CD4-positive, alpha-beta memory T cell (primary cell): ENCODE measurements at regions not wholly inside any gene's neighbourhood (a gene's known extent, or its start where the extent isn't known, plus 50 kb on each side); places are given as distances from the start of the nearest gene placed in this dataset.

Experiments used
- CTCF ChIA-PET: fragments of 350-600 bp; sonication (Branson Sonifier 250); formaldehyde crosslinking; loops from one replicate; lab custom pipeline; 2021; ENCODE audit warnings: inconsistent platforms; ENCODE audit not compliant: partially characterized antibody; lab: Charles Lee
- POLR2A ChIA-PET: fragments of 350-600 bp; sonication (Branson Sonifier 250); formaldehyde crosslinking; loops from one replicate; lab custom pipeline; 2021; ENCODE audit not compliant: partially characterized antibody; lab: Charles Lee
- DNase-seq, 5 donors: peaks; one replicate each; pipeline versions ENCODE4 v3.0.0 to v3.0.0-alpha.2; 2020 to 2022; ENCODE audit warnings: mixed read lengths in 1 of 5
- H3K27ac ChIP-seq: one replicate; pipeline ENCODE4 v1.7.0; 2013; ENCODE audit warnings: low read depth, low read length
- H3K27me3 ChIP-seq: 2 replicates; pipeline ENCODE4 v1.7.0; 2013; ENCODE audit warnings: mild to moderate bottlenecking, low read length, moderate library complexity; ENCODE audit not compliant: insufficient read depth
- H3K36me3 ChIP-seq: 2 replicates; pipeline ENCODE4 v1.7.0; 2013; ENCODE audit warnings: mild to moderate bottlenecking, low read length, moderate library complexity; ENCODE audit not compliant: insufficient read depth
- H3K4me1 ChIP-seq: 2 replicates; pipeline ENCODE4 v1.7.0; 2013; ENCODE audit warnings: mild to moderate bottlenecking, low read length, moderate library complexity; ENCODE audit not compliant: insufficient read depth
- H3K4me3 ChIP-seq, 2 donors: one replicate each; pipeline ENCODE4 v1.7.0; 2013; ENCODE audit warnings: low read length in 2 of 2, mild to moderate bottlenecking in 1 of 2
- H3K9me3 ChIP-seq, 2 donors: one replicate each; pipeline ENCODE4 v1.7.0; 2013; ENCODE audit warnings: low read length in 2 of 2, control low read depth in 1 of 2; ENCODE audit not compliant: control insufficient read depth in 1 of 2
- H3K27ac Mint-ChIP-seq, 7 donors: one replicate each; pipeline ENCODE4 v1.8.0; 2020 to 2021; ENCODE audit warnings: mixed read lengths in 7 of 7, mild to moderate bottlenecking in 6 of 7, inconsistent platforms in 3 of 7, moderate library complexity in 3 of 7
- H3K27me3 Mint-ChIP-seq, 2 donors: one replicate each; pipeline ENCODE4 v1.8.0; 2020 to 2021; ENCODE audit warnings: mixed read lengths in 2 of 2
- H3K36me3 Mint-ChIP-seq, 2 donors: one replicate each; pipeline ENCODE4 v1.8.0; 2020 to 2021; ENCODE audit warnings: mixed read lengths in 2 of 2, inconsistent platforms in 1 of 2, mild to moderate bottlenecking in 1 of 2
- H3K4me1 Mint-ChIP-seq, 4 donors: one replicate each; pipeline ENCODE4 v1.8.0; 2020 to 2021; ENCODE audit warnings: mixed read lengths in 4 of 4, mild to moderate bottlenecking in 1 of 4
- H3K4me3 Mint-ChIP-seq, 8 donors: one replicate each; pipeline ENCODE4 v1.8.0; 2020 to 2021; ENCODE audit warnings: mixed read lengths in 8 of 8, mild to moderate bottlenecking in 7 of 8, moderate library complexity in 6 of 8, inconsistent platforms in 3 of 8
- H3K9me3 Mint-ChIP-seq, 8 donors: one replicate each; pipeline ENCODE4 v1.8.0; 2020 to 2021; ENCODE audit warnings: mixed read lengths in 8 of 8, mild to moderate bottlenecking in 5 of 8, inconsistent platforms in 3 of 8, moderate library complexity in 1 of 8
- intact Hi-C: fragments of 100-400 bp; cut with micrococcal nuclease; formaldehyde crosslinking; loops from one replicate; pipeline ENCODE4 v1.15.1; 2023

- no peaks in the 10 kb centered on the region for H3K36me3 ChIP-seq
- H3K4me1 Mint-ChIP-seq: peaks cover 0 to 2% (median 0%) of the 10 kb centered on the region in 4 donors
- peaks cover 0 to 2% of the 10 kb centered on the region in 2 donors for H3K27me3 Mint-ChIP-seq
- H3K9me3 ChIP-seq: no peaks in the 10 kb centered on the region
- no peaks in the 10 kb centered on the region for H3K36me3 Mint-ChIP-seq
- DNase-seq: no peak
- POLR2A ChIA-PET: no interaction called here
- peaks cover 0 to 3% (median 0%) of the 10 kb centered on the region in 8 donors for H3K9me3 Mint-ChIP-seq
- no peak overlapping the region for H3K4me3 ChIP-seq
- no peaks in the 10 kb centered on the region for H3K4me1 ChIP-seq
- CTCF ChIA-PET: no interaction called here
- no peaks in the 10 kb centered on the region for H3K27me3 ChIP-seq
- no peak overlapping the region for H3K27ac ChIP-seq
- no peak overlapping the region for H3K27ac Mint-ChIP-seq
- no peak overlapping the region for H3K4me3 Mint-ChIP-seq
- intact Hi-C loops: no loop called here
Observed at GRCh38 chr1:194353121-194353520, 1166.7 kb upstream of the B3GALT2 start.

- ChIA-PET POLR2A (no interaction called here), CTCF (no interaction called here)
- H3K4me3 Mint-ChIP-seq: no peak overlapping the region
Observed at GRCh38 chr1:194347200-194347599, 1160.8 kb upstream of the B3GALT2 start.

GRCh38 chr1:194342484-194343262, 1156.3 kb upstream of the B3GALT2 start:
- Mint-ChIP-seq H3K4me1 (no peaks in the 10 kb centered on the region), H3K9me3 (no peaks in the 10 kb centered on the region), H3K27ac (no peak overlapping the region), H3K27me3 (no peaks in the 10 kb centered on the region), H3K4me3 (no peak overlapping the region), H3K36me3 (no peaks in the 10 kb centered on the region)
- POLR2A ChIA-PET: no interaction called here
- CTCF ChIA-PET: interaction anchor here (1.2 kb wide), 1 partner anchor 1536 kb away, joined by 3 read pairs; no protein-coding TSS in a partner anchor
- Histone ChIP-seq H3K9me3 (no peaks in the 10 kb centered on the region), H3K4me1 (no peaks in the 10 kb centered on the region), H3K4me3 (no peak overlapping the region), H3K27ac (no peak overlapping the region), H3K27me3 (no peaks in the 10 kb centered on the region), H3K36me3 (no peaks in the 10 kb centered on the region)
- intact Hi-C loops: no loop called here
- no peak for DNase-seq

More at GRCh38 chr1:194347200-194347599, 1160.8 kb upstream of the B3GALT2 start:
- Mint-ChIP-seq H3K9me3 (peaks cover 0 to 4% (median 0%) of the 10 kb centered on the region in 8 donors), H3K27ac (no peak overlapping the region), H3K27me3 (no peaks in the 10 kb centered on the region), H3K36me3 (no peaks in the 10 kb centered on the region), H3K4me1 (no peaks in the 10 kb centered on the region)
- no peaks in the 10 kb centered on the region for H3K9me3 ChIP-seq
- no peaks in the 10 kb centered on the region for H3K36me3 ChIP-seq
- no peaks in the 10 kb centered on the region for H3K4me1 ChIP-seq
- H3K27ac ChIP-seq: no peak overlapping the region
- intact Hi-C loops: no loop called here
- no peak for DNase-seq
- no peak overlapping the region for H3K4me3 ChIP-seq
- no peaks in the 10 kb centered on the region for H3K27me3 ChIP-seq

- H3K27me3 ChIP-seq: no peaks in the 10 kb centered on the region
- Mint-ChIP-seq H3K36me3 (no peaks in the 10 kb centered on the region), H3K9me3 (no peaks in the 10 kb centered on the region), H3K27me3 (no peaks in the 10 kb centered on the region), H3K4me1 (no peaks in the 10 kb centered on the region), H3K27ac (no peak overlapping the region), H3K4me3 (no peak overlapping the region)
- ChIA-PET POLR2A (no interaction called here), CTCF (interaction anchor here (1.2 kb wide), 1 partner anchor 1535 kb away, joined by 3 read pairs; no protein-coding TSS in a partner anchor)
- no peaks in the 10 kb centered on the region for H3K9me3 ChIP-seq
- intact Hi-C loops: no loop called here
- DNase-seq: no peak
- no peak overlapping the region for H3K4me3 ChIP-seq
- H3K4me1 ChIP-seq: no peaks in the 10 kb centered on the region
- H3K36me3 ChIP-seq: no peaks in the 10 kb centered on the region
- H3K27ac ChIP-seq: no peak overlapping the region
Observed at GRCh38 chr1:194341587-194341986, 1155.2 kb upstream of the B3GALT2 start.

GRCh38 chr1:194339471-194339870, 1153.1 kb upstream of the B3GALT2 start:
- Mint-ChIP-seq H3K4me3 (no peak overlapping the region), H3K4me1 (no peaks in the 10 kb centered on the region), H3K9me3 (no peaks in the 10 kb centered on the region), H3K36me3 (no peaks in the 10 kb centered on the region), H3K27me3 (no peaks in the 10 kb centered on the region), H3K27ac (no peak overlapping the region)
- no peaks in the 10 kb centered on the region for H3K27me3 ChIP-seq
- intact Hi-C loops: no loop called here
- no peaks in the 10 kb centered on the region for H3K4me1 ChIP-seq
- ChIA-PET CTCF (no interaction called here), POLR2A (no interaction called here)
- no peaks in the 10 kb centered on the region for H3K36me3 ChIP-seq
- H3K27ac ChIP-seq: no peak overlapping the region
- H3K4me3 ChIP-seq: no peak overlapping the region
- no peaks in the 10 kb centered on the region for H3K9me3 ChIP-seq
- DNase-seq: no peak

- Mint-ChIP-seq H3K4me1 (no peaks in the 10 kb centered on the region), H3K27ac (no peak overlapping the region), H3K4me3 (no peak overlapping the region), H3K27me3 (no peaks in the 10 kb centered on the region), H3K36me3 (no peaks in the 10 kb centered on the region), H3K9me3 (no peaks in the 10 kb centered on the region)
- Histone ChIP-seq H3K9me3 (no peaks in the 10 kb centered on the region), H3K27me3 (no peaks in the 10 kb centered on the region), H3K4me3 (no peak overlapping the region), H3K27ac (no peak overlapping the region), H3K36me3 (no peaks in the 10 kb centered on the region), H3K4me1 (no peaks in the 10 kb centered on the region)
- DNase-seq: no peak
- intact Hi-C loops: no loop called here
- POLR2A ChIA-PET: no interaction called here
- CTCF ChIA-PET: no interaction called here
Observed at GRCh38 chr1:194338241-194338948, 1152.0 kb upstream of the B3GALT2 start.

GRCh38 chr1:194333240-194333639, 1146.8 kb upstream of the B3GALT2 start:
- Histone ChIP-seq H3K27ac (no peak overlapping the region), H3K36me3 (no peaks in the 10 kb centered on the region), H3K4me1 (no peaks in the 10 kb centered on the region), H3K9me3 (no peaks in the 10 kb centered on the region), H3K4me3 (no peak overlapping the region), H3K27me3 (no peaks in the 10 kb centered on the region)
- no peaks in the 10 kb centered on the region for H3K9me3 Mint-ChIP-seq
- peaks cover 0 to 1% of the 10 kb centered on the region in 2 donors for H3K27me3 Mint-ChIP-seq
- no peak overlapping the region for H3K4me3 Mint-ChIP-seq
- CTCF ChIA-PET: no interaction called here
- H3K36me3 Mint-ChIP-seq: no peaks in the 10 kb centered on the region
- no peaks in the 10 kb centered on the region for H3K4me1 Mint-ChIP-seq
- intact Hi-C loops: no loop called here
- POLR2A ChIA-PET: interaction anchor here (0.6 kb wide), 1 partner anchor 933 kb away, joined by 3 read pairs; no protein-coding TSS in a partner anchor
- DNase-seq: no peak
- H3K27ac Mint-ChIP-seq: no peak overlapping the region
